ENCODE measurements at regions not wholly inside any gene's neighbourhood (a gene's known extent, or its start where the extent isn't known, plus 50 kb on each side); places are given as distances from the start of the nearest gene placed in this dataset.

- DNase-seq (ENCODE audit: extremely low spot score, insufficient read length, low read depth) (no peak), FAIRE-seq (no peak)
Observed at GRCh38 chr2:239630618-239631286, 229.9 kb upstream of the HDAC4 start.

- FAIRE-seq, result no peak
- no peak for DNase-seq (ENCODE audit: extremely low spot score, insufficient read length, low read depth)
Observed at GRCh38 chr2:239629926-239630617, 229.3 kb upstream of the HDAC4 start.

GRCh38 chr2:239626961-239627592 lies 226.3 kb upstream of the HDAC4 start:
- FAIRE-seq (no peak), DNase-seq (ENCODE audit: extremely low spot score, insufficient read length, low read depth) (no peak)

GRCh38 chr2:239625971-239626734 lies 225.3 kb upstream of the HDAC4 start:
- DNase-seq (ENCODE audit: extremely low spot score, insufficient read length, low read depth), result no peak
- FAIRE-seq, result no peak

- no peak for DNase-seq (ENCODE audit: extremely low spot score, insufficient read length, low read depth)
- FAIRE-seq, result no peak
Observed at GRCh38 chr2:239625156-239625845, 224.5 kb upstream of the HDAC4 start.

- FAIRE-seq, result no peak
- no peak for DNase-seq (ENCODE audit: extremely low spot score, insufficient read length, low read depth)
Observed at GRCh38 chr2:239621611-239622010, 220.8 kb upstream of the HDAC4 start.

GRCh38 chr2:239619369-239619768 lies 218.5 kb upstream of the HDAC4 start:
- no peak for FAIRE-seq
- no peak for DNase-seq (ENCODE audit: extremely low spot score, insufficient read length, low read depth)

GRCh38 chr2:239616729-239617128 lies 215.9 kb upstream of the HDAC4 start:
- DNase-seq (ENCODE audit: extremely low spot score, insufficient read length, low read depth) (no peak), FAIRE-seq (no peak)

- FAIRE-seq (no peak), DNase-seq (ENCODE audit: extremely low spot score, insufficient read length, low read depth) (no peak)
Observed at GRCh38 chr2:239612133-239612532, 211.3 kb upstream of the HDAC4 start.

GRCh38 chr2:239611222-239611795 lies 210.5 kb upstream of the HDAC4 start:
- DNase-seq (ENCODE audit: extremely low spot score, insufficient read length, low read depth) (no peak), FAIRE-seq (no peak)

GRCh38 chr2:239610457-239611221 lies 209.8 kb upstream of the HDAC4 start:
- FAIRE-seq (no peak), DNase-seq (ENCODE audit: extremely low spot score, insufficient read length, low read depth) (no peak)

GRCh38 chr2:239609607-239610310 lies 208.9 kb upstream of the HDAC4 start:
- no peak for FAIRE-seq
- no peak for DNase-seq (ENCODE audit: extremely low spot score, insufficient read length, low read depth)

- FAIRE-seq, result no peak
- DNase-seq (ENCODE audit: extremely low spot score, insufficient read length, low read depth), result no peak
Observed at GRCh38 chr2:239609162-239609561, 208.3 kb upstream of the HDAC4 start.

GRCh38 chr2:239608723-239609122 lies 207.9 kb upstream of the HDAC4 start:
- no peak for FAIRE-seq
- DNase-seq (ENCODE audit: extremely low spot score, insufficient read length, low read depth), result no peak

GRCh38 chr2:239608260-239608659 lies 207.4 kb upstream of the HDAC4 start:
- DNase-seq (ENCODE audit: extremely low spot score, insufficient read length, low read depth), result no peak
- FAIRE-seq, result no peak

- FAIRE-seq, result no peak
- DNase-seq (ENCODE audit: extremely low spot score, insufficient read length, low read depth), result no peak
Observed at GRCh38 chr2:239607517-239608191, 206.8 kb upstream of the HDAC4 start.

GRCh38 chr2:239606741-239607516 lies 206.1 kb upstream of the HDAC4 start:
- FAIRE-seq, result no peak
- no peak for DNase-seq (ENCODE audit: extremely low spot score, insufficient read length, low read depth)
